Endothelial cell of umbilical vein (primary cell): ENCODE measurements at regions not wholly inside any gene's neighbourhood (a gene's known extent, or its start where the extent isn't known, plus 50 kb on each side); places are given as distances from the start of the nearest gene placed in this dataset.

Experiments
- BruUV-seq: library from RNA; stranded (reverse); fragments of 400-500 nt; replicated peaks from 2 replicates; lab custom pipeline; 2021; lab: Mats Ljungman, UMichigan
- CTCF ChIA-PET: fragments of 300-600, 350-600 bp; sonication (Branson Sonifier 250); formaldehyde crosslinking; loops from one replicate; lab custom pipeline; 2021; ENCODE audit warnings: antibody characterized with exemption, inconsistent platforms; lab: Charles Lee
- POLR2A ChIA-PET: fragments of 300-600, 350-600 bp; sonication (Branson Sonifier 250); formaldehyde crosslinking; loops from one replicate; lab custom pipeline; 2021; ENCODE audit warnings: antibody characterized with exemption, inconsistent platforms; lab: Charles Lee
- DNase-seq: peaks from one replicate; pipeline ENCODE4 v3.0.0-alpha.2; 2011; ENCODE audit warnings: low read depth, low spot score
- FAIRE-seq: peaks from 2 replicates; lab custom pipeline; 2011; peaks lifted over from hg19 to GRCh38; lab: Jason Lieb, UNC
- H2AFZ ChIP-seq: 2 replicates; pipeline ENCODE4 v1.6.0; 2012; ENCODE audit warnings: low read depth, low read length, control low read depth, inconsistent platforms
- H3K27ac ChIP-seq: 2 replicates; pipeline ENCODE4 v1.5.1; 2011; ENCODE audit warnings: low read depth, mild to moderate bottlenecking, control low read depth, low read length, moderate library complexity; ENCODE audit not compliant: insufficient read depth
- H3K27me3 ChIP-seq, 2 experiments: 2 replicates each; pipeline versions ENCODE4 v1.6.0 to v1.6.1; 2011; ENCODE audit warnings: low read length in 2 of 2, mixed read lengths in 1 of 2; ENCODE audit not compliant: control insufficient read depth in 2 of 2, insufficient read depth in 2 of 2
- H3K36me3 ChIP-seq, 2 experiments: 2 replicates in 1 of 2; 3 replicates in 1 of 2; pipeline ENCODE4 v1.5.1; 2011; ENCODE audit warnings: low read length in 2 of 2, mild to moderate bottlenecking in 1 of 2, moderate library complexity in 1 of 2; ENCODE audit not compliant: control insufficient read depth in 2 of 2, insufficient read depth in 2 of 2; ENCODE audit errors: extremely low read depth in 1 of 2
- H3K4me1 ChIP-seq: 3 replicates; pipeline ENCODE4 v1.5.1; 2011; ENCODE audit warnings: mild to moderate bottlenecking, low read length; ENCODE audit not compliant: control insufficient read depth, insufficient read depth; ENCODE audit errors: extremely low read depth
- H3K4me2 ChIP-seq: 2 replicates; pipeline ENCODE4 v1.6.1; 2011; ENCODE audit warnings: low read length, control low read depth, mixed read lengths; ENCODE audit not compliant: insufficient read depth
- H3K4me3 ChIP-seq, 3 experiments: fragments of 200-600 bp in 1 of 3; sonication (generic), shearing (Covaris generic) in 1 of 3; replicated peaks in 1 of 3; 2 replicates each; pipeline ENCODE4 v1.5.1; 2011 to 2016; ENCODE audit warnings: control low read depth in 3 of 3, low read length in 3 of 3, mild to moderate bottlenecking in 2 of 3, inconsistent platforms in 1 of 3, low read depth in 1 of 3, moderate library complexity in 1 of 3; ENCODE audit not compliant: insufficient read depth in 1 of 3
- H3K79me2 ChIP-seq: 2 replicates; pipeline ENCODE4 v1.6.0; 2012; ENCODE audit warnings: low read length, inconsistent platforms; ENCODE audit not compliant: control insufficient read depth, insufficient read depth
- H3K9ac ChIP-seq: replicated peaks from 2 replicates; pipeline ENCODE3; 2011; ENCODE audit warnings: low read length, control low read depth; ENCODE audit not compliant: insufficient read depth; ENCODE audit errors: extremely low read depth
- H3K9me1 ChIP-seq: replicated peaks from 3 replicates; pipeline ENCODE4 v1.6.0; 2011; ENCODE audit warnings: mild to moderate bottlenecking, low read length; ENCODE audit not compliant: control insufficient read depth, insufficient read depth; ENCODE audit errors: extremely low read depth
- H3K9me3 ChIP-seq: replicated peaks from 2 replicates; pipeline ENCODE4 v1.5.1; 2012; ENCODE audit warnings: low read length, inconsistent platforms; ENCODE audit not compliant: control insufficient read depth, insufficient read depth
- H4K20me1 ChIP-seq: replicated peaks from 2 replicates; pipeline ENCODE3; 2011; ENCODE audit warnings: mild to moderate bottlenecking, low read length; ENCODE audit not compliant: control insufficient read depth, insufficient read depth; ENCODE audit errors: extremely low read depth
- EZH2 ChIP-seq: IDR thresholded peaks from 2 replicates; pipeline ENCODE4 v1.6.1; 2012; ENCODE audit warnings: borderline replicate concordance, low read depth, mild to moderate bottlenecking, moderate library complexity, low read length, inconsistent platforms; ENCODE audit not compliant: severe bottlenecking
- FOS ChIP-seq: IDR thresholded peaks from 2 replicates; pipeline ENCODE4 v1.6.1; 2011; ENCODE audit warnings: mild to moderate bottlenecking, low read length, moderate library complexity, borderline replicate concordance; ENCODE audit not compliant: insufficient read depth
- GATA2 ChIP-seq: IDR thresholded peaks from 2 replicates; pipeline ENCODE4 v1.7.0; 2011; ENCODE audit warnings: low read depth, mild to moderate bottlenecking, moderate library complexity, mixed read lengths, low read length; ENCODE audit not compliant: insufficient read length, insufficient read depth
- JUN ChIP-seq: IDR thresholded peaks from 2 replicates; pipeline ENCODE4 v1.6.1; 2011; ENCODE audit warnings: borderline replicate concordance, low read depth; ENCODE audit not compliant: insufficient read length, insufficient read depth
- POLR2A ChIP-seq: IDR thresholded peaks from 2 replicates; pipeline ENCODE4 v1.6.1; 2012; ENCODE audit warnings: low read depth, mild to moderate bottlenecking, control low read depth, low read length
- POLR2AphosphoS5 ChIP-seq: IDR thresholded peaks from 2 replicates; pipeline ENCODE4 v1.6.1; 2012; ENCODE audit warnings: low read depth, mild to moderate bottlenecking, control low read depth, low read length, moderate library complexity; ENCODE audit not compliant: insufficient read depth
- dilution Hi-C: fragments of 300-500 bp; cut with MboI; formaldehyde crosslinking; loops from one replicate; pipeline ENCODE4 v1.15.0; 2019; ENCODE audit warnings: low sequenced_read_pairs; ENCODE audit not compliant: extremely low pct_ligation_motif_present
- intact Hi-C: fragments of 100-400 bp; cut with micrococcal nuclease; formaldehyde crosslinking; loops from one replicate; pipeline ENCODE4 v1.10.0; 2022
- TF ChIP-seq, protein P1 (sequence below): IDR thresholded peaks from 2 replicates; pipeline ENCODE4 v1.6.1; 2011; ENCODE audit not compliant: insufficient read depth, insufficient read length

DNA sequence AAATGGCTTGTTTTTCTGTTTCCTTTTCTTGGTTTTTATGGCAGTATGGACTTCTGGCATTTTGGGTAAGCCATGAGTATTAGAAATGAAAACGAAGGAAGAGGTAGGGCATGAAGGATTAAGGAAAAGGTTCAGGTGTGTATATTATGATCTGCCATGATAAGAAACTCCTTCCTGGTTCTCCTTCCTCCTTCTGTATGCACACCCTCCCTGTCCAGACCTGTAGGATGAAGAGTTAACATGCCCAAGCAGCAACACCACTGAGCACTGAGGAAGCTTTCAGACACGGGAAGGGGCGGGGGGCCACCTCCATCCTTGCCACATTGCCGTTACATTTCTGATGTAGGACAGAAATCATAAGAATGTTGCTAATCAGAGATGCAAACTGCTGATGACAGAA is 361.0 kb upstream of the ZMIZ1 start:
- no peaks in the 10 kb centered on the region for H4K20me1 ChIP-seq
- no peak overlapping the region for H3K4me3 ChIP-seq
- H3K27me3 ChIP-seq: peaks cover 4 to 5% of the 10 kb centered on the region in 2 experiments
- H3K36me3 ChIP-seq: no peaks in the 10 kb centered on the region
- no peak overlapping the region for H3K27ac ChIP-seq
- peaks cover 2% of the 10 kb centered on the region for H3K4me1 ChIP-seq
- POLR2A ChIA-PET: no interaction called here
- CTCF ChIA-PET: no interaction called here
- TF ChIP-seq GATA2 (no peak), EZH2 (no peak), POLR2AphosphoS5 (no peak), JUN (no peak)
- TF ChIP-seq, protein P1, sequence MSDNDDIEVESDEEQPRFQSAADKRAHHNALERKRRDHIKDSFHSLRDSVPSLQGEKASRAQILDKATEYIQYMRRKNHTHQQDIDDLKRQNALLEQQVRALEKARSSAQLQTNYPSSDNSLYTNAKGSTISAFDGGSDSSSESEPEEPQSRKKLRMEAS: no peak
- dilution Hi-C loops: no loop called here
- FAIRE-seq (no peak), DNase-seq (no peak)
- H3K9ac ChIP-seq: no peak overlapping the region
- no TSS peak for BruUV-seq
- no peak overlapping the region for H3K4me2 ChIP-seq
- intact Hi-C loops: no loop called here
- no peaks in the 10 kb centered on the region for H3K9me1 ChIP-seq
- no peaks in the 10 kb centered on the region for H3K79me2 ChIP-seq
- H3K9me3 ChIP-seq: no peaks in the 10 kb centered on the region
- H2AFZ ChIP-seq: no peak overlapping the region

DNA sequence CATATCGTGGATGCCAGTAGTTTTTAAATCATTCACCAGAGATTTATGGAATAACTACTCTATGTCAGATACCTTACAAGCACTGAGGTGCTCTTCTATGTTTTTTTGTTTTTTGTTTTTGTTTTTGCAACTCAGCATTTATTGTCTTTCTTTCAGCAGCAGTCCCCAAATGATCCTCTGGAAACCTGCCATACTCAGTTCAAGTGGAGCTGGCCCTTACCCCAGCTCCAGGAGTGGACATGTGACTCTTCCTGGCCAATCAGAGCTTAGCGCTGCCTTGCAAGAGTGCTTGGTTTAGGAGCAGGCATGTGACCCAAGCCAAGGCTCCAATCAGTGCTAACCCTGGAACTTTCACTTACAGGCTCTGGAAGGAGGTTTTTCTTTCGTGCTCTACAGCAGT is 356.6 kb upstream of the ZMIZ1 start:
- Histone ChIP-seq H3K27me3 (peaks cover 10 to 18% of the 10 kb centered on the region in 2 experiments), H4K20me1 (no peaks in the 10 kb centered on the region), H3K9me1 (no peaks in the 10 kb centered on the region), H3K4me1 (no peaks in the 10 kb centered on the region), H2AFZ (no peak overlapping the region), H3K27ac (no peak overlapping the region), H3K36me3 (no peaks in the 10 kb centered on the region), H3K9ac (no peak overlapping the region), H3K4me3 (no peak overlapping the region), H3K4me2 (no peak overlapping the region), H3K9me3 (no peaks in the 10 kb centered on the region), H3K79me2 (no peaks in the 10 kb centered on the region)
- intact Hi-C loops: no loop called here
- FAIRE-seq (no peak), DNase-seq (no peak)
- ChIA-PET CTCF (no interaction called here), POLR2A (interaction anchor here (0.7 kb wide), 1 partner anchor 74 kb away, joined by 3 read pairs; no protein-coding TSS in a partner anchor)
- BruUV-seq: no TSS peak
- TF ChIP-seq GATA2 (no peak), EZH2 (no peak), POLR2A (no peak), JUN (no peak), FOS (no peak)
- TF ChIP-seq, protein P1: no peak
- dilution Hi-C loops: no loop called here
